HG02798 (cell line): ENCODE measurements at regions not wholly inside any gene's neighbourhood (a gene's known extent, or its start where the extent isn't known, plus 50 kb on each side); places are given as distances from the start of the nearest gene placed in this dataset.
"Not testable (repeated sequence)": the region's sequence is repeated elsewhere in the genome, so short reads cannot be mapped to it uniquely, and the experiment has no call there.

Experiments used
- ATAC-seq: cut with Tn5 transposase; IDR thresholded peaks from one replicate; pipeline ENCODE4 v1.9.1; 2021; ENCODE audit warnings: mild to moderate bottlenecking; ENCODE audit not compliant: unreplicated experiment, poor library complexity

DNA sequence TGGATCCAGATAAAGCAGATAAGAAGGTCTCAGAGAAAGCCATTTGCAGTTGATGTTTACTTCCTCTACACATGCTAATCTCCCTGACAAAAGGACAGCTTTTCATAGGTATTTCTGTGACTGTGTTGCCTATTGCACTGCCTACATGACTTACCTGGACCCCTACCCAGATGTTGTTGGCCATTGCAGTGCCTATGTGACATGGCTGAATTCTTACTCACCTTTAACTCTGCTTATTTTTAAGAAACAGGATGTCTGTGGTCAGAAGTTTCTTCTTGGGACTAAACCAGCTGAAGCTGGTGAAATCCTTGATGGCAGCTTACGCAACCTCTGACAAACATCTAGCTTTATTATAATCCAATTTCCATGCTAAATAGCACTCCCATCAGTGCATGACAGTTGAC lies 50.7 kb downstream of the PPIAL4D start:
- ATAC-seq, result not testable (repeated sequence)

DNA sequence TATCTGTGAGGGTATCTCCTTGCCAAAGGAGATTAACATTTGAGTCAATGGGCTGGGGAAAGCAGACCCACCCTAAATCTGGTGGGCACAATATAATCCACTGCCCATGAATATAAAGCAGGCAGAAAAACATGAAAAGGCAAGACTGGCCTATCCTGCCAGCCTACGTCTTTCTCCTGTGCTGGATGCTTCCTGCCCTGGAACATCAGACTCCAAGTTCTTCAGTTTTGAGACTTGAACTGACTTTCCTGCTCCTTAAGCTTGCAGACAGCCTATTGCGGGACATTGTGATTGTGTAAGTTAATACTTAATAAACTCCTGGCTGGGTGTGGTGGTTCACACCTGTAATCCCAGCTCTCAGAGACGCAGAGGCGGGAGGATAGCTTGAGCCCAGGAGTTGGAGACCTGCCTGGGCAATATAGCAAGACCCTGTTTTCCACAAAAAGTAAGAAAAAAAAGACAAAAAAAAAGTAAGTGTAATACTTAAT lies 52.4 kb downstream of the PPIAL4D start:
- ATAC-seq, result not testable (repeated sequence)

DNA sequence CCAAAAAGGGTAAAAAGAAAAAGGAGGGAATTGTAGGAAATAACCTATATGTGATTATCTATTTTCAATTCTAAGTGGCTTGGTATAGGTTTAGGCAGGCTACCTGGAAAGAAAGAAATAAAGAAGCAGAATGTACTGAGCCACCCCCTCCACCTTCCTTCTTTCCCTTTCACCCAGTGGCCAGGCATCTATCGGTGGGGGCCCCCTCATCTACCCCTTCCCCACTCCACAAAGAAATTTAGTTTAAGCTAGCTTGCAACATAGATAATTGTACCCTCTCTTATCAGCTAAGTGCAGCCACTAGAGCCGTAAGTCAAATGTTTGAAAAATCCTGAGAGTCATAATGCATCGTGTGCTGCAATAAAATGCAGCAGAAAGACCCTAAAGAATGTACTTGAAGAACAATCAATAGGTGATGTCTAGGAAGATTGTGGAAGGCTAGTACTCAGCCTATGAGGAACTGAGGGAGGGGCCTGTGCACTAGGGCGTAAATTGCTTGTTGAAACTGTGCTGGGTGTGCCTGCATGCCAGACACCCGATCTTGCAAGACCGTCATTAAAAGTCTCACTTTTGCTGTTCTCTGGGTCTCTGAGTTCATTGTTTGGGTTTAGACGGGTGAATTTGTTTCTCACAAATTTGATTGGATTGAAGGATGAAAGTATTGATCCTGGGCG lies 53.0 kb downstream of the PPIAL4D start:
- ATAC-seq, result not testable (repeated sequence)

- ATAC-seq, result peak; percentile 74
Observed at GRCh38 chr1:145182606-145183413, 59.2 kb downstream of the PPIAL4D start.

- ATAC-seq, result not testable (repeated sequence)
Observed at GRCh38 chr1:145176285-145176925, 65.6 kb downstream of the PPIAL4D start.

- not testable (repeated sequence) for ATAC-seq
Observed at GRCh38 chr1:145174377-145174776, 67.6 kb downstream of the PPIAL4D start.

DNA sequence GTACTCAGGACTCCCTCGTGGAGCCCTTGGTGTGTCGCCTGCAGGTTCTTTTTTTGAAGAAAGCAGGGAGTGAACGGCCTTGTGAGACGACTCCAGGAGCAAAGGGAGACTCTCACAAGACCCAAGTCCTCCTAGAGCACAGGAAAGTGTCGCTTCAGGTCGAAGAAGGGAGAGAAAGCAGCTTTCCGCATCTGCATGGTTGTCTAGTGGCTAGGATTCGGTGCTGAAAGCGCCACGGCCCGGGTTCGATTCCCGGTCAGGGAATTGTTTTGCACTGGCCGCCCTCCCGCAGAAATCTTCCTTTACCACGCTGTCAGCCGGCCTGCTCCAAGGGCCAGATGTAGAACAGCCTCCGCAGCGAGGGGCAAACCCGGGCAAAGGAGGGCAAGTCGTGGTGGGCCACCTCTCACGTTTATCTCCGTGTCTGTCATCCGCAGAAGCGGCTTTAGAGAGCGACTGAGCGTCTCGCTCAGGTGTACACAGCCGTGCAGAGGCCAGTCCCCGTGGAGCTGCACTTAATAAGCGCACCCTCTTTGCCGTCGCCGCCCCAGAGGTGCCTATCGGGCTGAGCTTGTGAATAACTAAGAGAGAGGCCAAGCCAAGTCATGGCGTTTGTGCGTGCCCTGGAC lies 72.6 kb downstream of the FAM72D start:
- ATAC-seq, result not testable (repeated sequence)

DNA sequence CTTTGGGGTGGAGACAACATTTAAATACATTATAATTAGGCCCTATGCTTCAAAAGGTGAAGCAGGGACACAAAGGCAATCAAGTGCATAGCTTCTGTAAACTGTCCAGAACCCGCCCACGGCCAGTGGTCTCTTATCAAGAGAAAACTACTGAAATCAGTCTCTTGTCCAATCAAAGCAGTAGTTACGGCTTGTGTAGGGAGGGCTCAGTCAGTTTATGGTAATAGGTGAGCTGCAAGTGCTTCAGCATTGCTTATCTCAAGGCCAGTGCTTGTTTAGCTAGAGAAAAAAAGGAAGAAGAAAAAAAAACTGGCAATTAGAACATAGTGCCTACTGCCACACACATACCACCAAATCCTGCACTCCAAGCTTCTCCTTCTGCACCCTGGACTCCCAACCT lies 68.6 kb downstream of the FAM72D start:
- not testable (repeated sequence) for ATAC-seq
